DMS153 treated with DMSO at 0.1 percent for 48 hours (cell line): ENCODE measurements at regions not wholly inside any gene's neighbourhood (a gene's known extent, or its start where the extent isn't known, plus 50 kb on each side); places are given as distances from the start of the nearest gene placed in this dataset.
"Not testable (repeated sequence)": the region's sequence is repeated elsewhere in the genome, so short reads cannot be mapped to it uniquely, and the experiment has no call there.

ENCODE experiments used
- DNase-seq: peaks from one replicate; lab custom pipeline; 2025; ENCODE audit not compliant: unreplicated experiment; lab: John Stamatoyannopoulos, UW

DNA sequence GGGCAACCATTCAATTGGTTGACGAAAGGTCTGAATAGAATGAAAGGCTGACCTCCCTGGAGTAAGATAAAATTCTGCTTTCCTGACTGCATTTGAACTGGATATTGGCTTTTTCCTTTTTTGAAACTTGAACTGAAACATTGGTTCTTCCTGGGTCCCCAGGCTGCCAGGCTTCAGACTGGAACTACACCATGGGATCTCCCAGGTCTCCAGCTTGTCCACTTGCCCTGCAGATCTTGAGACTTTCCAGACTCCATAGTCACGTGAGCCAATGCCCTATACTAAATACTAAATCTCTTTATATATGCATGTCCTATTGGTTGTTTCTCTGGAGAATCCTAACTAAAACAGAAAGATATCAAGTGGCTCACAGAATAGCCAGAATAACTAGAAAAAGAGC lies 118.7 kb upstream of the KRR1 start:
- DNase-seq, result no peak

- DNase-seq, result no peak
Measured at GRCh38 chr12:75628916-75629315, 117.5 kb upstream of the KRR1 start.

- no peak for DNase-seq
Measured at GRCh38 chr12:75628511-75628910, 117.1 kb upstream of the KRR1 start.

DNA sequence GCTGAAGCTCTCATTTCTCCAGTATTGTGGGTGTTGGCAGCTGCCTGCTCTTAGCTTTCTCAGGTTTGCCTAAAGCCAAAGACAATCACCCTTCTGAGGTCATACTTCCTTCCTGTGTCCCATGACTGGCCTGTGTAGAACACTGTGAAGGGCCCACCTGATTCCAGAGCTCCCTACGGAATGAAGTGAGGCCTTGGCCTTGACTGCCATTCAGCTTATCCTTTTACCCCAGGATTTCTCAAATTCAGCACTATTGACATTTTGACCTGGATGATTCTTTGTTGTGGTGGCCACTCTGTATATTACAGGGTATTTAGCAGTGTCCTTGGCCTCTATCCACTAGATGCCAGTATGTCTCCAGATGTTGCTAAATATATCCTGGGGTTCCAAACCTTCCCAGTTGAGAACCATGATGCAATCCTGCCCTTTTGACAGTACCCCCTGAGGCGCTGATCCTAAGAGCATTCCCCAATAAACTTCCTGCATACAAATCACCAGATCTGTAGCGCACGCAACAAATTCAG lies 112.3 kb upstream of the KRR1 start:
- DNase-seq, result no peak

DNA sequence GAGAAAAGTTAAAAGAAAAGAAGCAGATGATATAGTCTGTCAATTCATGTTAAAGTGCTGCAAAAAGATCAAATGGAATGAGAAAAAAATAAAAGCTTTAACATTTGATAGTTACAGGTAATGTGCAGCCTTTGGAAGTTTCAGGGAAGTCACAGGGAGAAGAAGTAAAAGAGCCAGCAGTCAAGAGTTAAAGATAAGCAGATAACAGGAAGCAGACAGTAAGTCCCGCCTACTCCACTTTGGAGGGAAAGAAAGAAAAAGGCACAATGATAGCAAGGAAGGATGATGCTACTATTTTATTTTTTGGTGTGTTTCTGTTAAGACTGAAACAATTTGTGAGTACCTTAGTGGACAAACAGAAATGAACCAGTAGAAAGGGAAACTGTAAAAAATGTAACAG lies 111.1 kb upstream of the KRR1 start:
- DNase-seq, result no peak

DNA sequence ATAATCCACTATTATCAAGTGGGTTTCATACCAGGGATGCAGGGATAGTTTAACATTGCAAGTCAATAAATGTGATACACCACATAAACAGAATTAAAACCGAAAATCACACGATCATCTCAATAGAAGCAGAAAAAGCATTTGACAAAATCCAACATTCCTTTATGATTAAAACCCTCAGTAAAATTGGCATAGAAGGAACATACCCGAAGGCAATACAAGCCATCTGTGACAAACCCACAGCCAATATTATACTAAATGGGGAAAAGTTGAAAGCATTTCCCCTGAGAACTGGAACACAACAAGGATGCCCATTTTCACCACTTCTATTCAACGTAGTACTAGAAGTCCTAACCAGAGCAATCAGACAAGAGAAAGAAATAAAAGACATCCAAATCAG lies 103.0 kb upstream of the KRR1 start:
- not testable (repeated sequence) for DNase-seq

GRCh38 chr12:75613981-75614380 lies 102.6 kb upstream of the KRR1 start:
- DNase-seq, result no peak

DNA sequence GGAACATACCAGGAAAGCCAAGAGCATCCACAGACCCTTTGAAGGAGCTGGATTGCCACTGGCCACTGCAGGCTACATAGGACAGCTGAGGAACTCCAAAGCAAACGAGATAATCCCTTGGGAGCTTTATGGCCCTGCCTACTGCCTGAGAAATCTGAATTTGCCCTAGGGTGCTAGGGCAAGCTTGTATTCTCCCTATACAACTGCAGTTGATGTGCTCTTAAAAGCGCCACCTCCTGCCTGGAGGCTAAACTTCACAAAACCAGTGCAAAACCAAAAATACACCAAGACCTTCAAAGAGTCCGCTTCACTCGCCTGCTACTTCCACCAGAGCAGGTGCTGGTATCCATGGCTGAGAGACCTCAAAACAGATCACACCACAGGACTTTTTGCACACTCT lies 99.6 kb upstream of the KRR1 start:
- no peak for DNase-seq

DNA sequence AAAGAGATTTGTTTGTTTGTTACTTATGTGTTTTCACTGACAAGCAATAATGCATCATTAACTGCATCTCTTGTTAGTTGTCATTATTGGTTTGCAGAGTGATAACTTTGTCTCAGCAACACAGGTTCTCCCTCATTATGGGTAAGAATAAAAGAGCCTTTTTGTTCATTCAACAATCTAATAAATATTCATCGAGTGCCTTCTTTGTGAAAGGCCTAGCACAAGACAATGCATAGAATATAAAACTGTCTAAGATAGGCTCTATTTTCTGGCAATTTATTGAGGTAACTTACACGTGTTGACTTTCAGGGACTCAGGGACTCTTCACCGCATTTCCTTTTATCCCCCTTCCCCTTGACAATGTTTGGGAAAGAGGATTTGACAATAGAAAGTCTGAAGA lies 95.5 kb upstream of the KRR1 start:
- no peak for DNase-seq

GRCh38 chr12:75606151-75606550 lies 94.7 kb upstream of the KRR1 start:
- DNase-seq, result no peak

- no peak for DNase-seq
Measured at GRCh38 chr12:75603475-75603874, 92.1 kb upstream of the KRR1 start.

GRCh38 chr12:75602106-75602505 lies 90.7 kb upstream of the KRR1 start:
- DNase-seq, result no peak

GRCh38 chr12:75600146-75600545 lies 88.7 kb upstream of the KRR1 start:
- no peak for DNase-seq

DNA sequence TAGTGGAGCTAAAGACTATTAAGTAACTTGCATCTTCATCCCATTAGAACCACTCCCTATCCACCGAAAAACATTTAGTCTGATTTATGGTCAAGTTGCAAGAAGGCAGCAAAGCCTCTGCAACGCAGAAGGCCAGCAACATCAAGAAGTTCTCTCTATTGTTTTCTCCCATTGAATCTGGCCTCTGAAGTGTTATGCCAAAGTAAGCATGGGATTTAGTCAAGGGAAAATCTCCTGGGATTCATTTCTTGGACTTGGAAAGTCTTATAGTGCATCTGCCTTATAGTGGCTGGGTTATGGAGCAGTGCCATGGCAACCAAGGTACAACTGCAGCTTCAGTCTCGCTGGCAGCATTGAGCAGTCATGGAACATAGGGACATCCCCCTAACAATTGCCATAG lies 87.7 kb upstream of the KRR1 start:
- no peak for DNase-seq

DNA sequence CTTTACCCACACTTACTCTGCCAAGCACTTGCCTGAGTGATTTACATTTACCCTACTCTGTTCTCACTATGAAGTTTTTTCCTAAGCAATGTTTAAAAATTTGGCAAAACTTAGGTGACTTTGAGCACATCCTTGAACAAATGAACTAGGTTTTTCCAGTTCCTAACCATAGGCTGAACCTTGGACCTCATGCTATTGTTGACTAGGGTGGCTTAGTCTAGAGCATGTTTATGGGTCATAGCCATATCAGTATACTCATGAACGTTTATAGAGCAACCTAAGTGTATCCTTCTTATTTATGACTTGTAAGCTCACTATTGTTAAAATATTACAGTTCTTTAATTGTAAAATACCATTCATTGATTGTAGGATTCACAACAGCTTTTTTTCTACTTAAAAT lies 85.0 kb upstream of the KRR1 start:
- DNase-seq, result no peak

DNA sequence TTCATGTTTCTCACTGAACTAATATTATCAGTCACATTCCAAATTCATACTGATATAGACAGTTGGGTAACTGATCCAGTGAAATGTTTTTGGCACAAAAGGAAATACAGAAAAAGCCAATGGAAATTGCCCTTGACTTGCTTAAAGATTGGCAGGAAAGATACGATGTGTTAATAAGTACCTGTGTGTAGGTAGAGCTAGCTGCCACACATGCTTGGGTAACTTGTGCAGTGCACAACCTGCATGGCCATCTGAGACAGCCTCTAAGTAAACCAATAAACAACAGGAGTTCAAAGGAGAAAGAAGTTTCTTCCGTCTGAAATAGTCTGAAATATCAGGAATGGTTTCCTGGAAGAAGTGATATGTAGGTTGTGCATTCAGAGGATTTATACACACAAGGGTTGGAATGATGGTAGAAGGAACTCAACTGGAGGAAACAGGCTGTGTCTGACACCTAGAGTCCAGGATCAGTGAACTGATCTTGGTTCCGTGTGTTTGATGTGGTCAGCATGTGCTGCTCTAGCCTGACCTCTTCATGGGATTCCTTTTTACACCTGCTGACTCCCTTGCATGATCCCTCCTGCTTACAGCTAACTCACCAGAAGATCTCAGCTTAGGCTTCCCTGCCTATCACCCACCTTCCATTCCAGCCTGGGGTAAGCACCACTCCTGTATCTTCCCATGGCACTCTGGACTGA lies 81.4 kb upstream of the KRR1 start:
- DNase-seq, result no peak

DNA sequence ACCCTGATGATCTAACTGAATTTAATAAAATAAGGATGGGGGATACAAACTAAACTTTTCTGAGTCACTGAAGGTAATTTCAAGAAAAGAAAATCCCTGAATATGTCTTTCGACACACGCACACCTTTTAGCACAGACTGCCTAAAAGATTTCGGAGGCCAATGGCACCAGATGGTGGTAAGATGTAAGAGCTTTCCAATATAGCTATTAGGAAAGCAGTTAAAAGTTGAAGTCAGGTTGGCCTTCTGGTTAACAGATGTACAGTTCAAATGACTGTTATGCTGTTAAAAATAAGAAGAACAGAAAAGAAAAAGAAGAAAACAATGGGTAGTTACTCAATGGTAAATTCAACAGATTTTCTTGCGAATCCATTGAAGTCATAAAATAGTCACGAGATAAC lies 80.7 kb upstream of the KRR1 start:
- DNase-seq, result no peak

DNA sequence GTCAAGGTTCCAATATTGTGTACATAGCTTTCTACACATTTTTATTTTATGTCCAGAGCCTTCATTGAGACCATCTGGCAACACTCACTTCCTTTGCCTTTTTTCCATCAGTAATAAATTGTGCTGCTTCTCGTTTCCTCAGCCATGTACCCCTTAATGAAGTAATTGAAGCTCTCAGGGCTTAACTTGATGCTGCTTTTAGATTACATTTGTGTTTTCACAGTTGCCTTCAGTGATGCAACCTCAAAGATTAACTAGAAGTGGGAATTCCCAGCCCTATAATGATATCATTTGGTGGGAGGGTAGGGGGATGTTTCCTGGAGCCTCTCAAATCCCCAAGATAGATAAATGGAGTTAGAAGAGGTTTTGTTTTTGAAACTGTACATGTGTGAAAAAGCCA lies 80.2 kb upstream of the KRR1 start:
- no peak for DNase-seq

DNA sequence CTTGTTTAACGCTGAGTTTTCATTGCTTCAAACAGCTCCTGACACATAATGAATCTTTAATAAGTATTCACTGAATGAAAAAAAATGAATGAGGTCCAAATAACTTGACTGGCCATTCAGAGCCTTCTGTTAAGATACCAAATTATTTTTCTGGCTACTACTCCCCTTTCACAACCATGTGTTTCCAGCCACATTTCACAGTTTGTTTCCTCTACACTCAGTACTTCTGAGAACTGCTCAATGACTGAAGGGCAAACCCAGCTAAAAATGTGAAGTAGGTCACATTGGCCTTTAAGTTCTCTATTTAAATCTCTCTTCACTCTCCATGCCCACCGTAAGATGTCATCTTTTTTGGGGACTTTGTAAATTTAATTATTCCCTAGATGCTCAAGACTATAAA lies 78.4 kb upstream of the KRR1 start:
- no peak for DNase-seq

GRCh38 chr12:75587340-75588106 lies 76.1 kb upstream of the KRR1 start:
- DNase-seq, result no peak

DNA sequence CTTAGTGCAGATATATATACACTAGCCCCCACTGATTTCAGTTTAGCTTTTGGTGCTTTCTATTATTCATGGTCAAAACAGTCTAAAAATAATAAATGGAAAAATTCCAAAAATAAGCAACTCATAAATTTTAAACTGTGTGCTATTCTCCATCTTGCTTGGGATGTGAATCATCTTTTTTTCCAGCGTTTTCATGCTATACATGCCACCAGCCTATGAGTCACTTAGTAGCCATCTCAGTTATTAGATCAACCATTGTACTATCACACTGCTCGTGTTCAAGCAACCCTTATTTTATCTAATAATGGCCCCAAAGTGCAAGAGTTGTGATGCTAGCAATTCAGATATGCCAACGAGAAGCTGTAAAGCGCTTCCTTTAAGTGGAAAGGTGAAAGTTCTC lies 73.9 kb upstream of the KRR1 start:
- DNase-seq, result no peak

DNA sequence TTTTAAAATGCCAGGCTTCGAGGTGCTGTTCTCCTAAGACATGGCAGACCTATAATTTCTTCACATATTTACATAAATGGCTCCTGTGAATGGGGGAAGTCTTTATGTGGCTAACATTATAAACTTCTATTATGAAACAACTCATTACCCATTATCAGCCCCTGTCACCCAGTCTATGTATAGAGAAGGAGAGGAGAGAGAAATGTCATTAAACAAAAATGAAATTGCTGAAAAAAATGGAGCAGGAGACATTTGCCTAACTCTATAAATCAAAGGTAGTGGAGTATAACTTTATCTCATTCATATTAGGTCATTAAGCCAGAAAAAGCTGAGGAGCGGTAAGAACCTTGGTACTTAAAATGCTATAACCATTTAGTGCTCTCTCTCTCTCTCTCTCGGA lies 71.9 kb upstream of the KRR1 start:
- no peak for DNase-seq

DNA sequence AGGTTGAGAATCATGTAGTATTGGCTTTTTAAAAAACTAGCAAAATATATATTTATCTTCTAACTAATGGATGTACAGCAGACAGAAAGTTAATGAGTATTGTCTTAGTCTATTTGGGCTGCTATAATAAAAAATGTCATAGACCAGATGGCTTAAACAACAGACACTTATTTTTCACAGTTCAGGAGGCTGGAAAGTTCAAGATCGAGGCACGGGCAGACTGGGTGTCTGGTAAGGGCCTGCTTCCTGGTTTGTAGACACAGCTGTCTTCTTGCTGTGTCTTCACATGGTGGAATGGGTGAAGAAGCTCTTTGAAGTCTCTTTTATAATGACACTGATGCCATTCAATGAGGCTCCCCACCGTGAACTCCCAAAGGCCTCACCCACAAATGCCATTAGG lies 70.1 kb upstream of the KRR1 start:
- no peak for DNase-seq
